GM21825 (cell line): ENCODE measurements at regions not wholly inside any gene's neighbourhood (a gene's known extent, or its start where the extent isn't known, plus 50 kb on each side); places are given as distances from the start of the nearest gene placed in this dataset.
"Not testable (repeated sequence)": the region's sequence is repeated elsewhere in the genome, so short reads cannot be mapped to it uniquely, and the experiment has no call there.

ENCODE experiments used
- ATAC-seq: cut with Tn5 transposase; IDR thresholded peaks from one replicate; pipeline ENCODE4 v1.9.1; 2021; ENCODE audit warnings: mild to moderate bottlenecking, moderate library complexity; ENCODE audit not compliant: unreplicated experiment

DNA sequence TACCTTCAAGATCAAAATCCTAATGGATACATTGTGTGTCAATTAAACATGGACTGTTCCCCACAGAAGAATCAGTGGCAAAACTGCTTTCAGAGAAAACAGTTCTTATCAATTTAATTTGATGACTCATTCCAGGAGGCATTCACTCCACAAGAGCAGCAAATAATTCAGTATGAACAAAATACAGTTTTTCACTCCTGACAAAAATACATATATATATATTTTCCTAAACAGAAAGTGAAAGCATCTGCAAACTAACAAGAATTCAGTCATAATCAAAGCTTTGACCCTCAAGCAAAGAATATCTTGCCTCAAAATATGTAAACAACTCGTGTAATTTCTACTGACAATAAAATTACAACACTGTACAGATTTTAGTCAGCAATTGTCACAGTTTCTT is 685.1 kb upstream of the SLC8A1 start:
- no peak for ATAC-seq

DNA sequence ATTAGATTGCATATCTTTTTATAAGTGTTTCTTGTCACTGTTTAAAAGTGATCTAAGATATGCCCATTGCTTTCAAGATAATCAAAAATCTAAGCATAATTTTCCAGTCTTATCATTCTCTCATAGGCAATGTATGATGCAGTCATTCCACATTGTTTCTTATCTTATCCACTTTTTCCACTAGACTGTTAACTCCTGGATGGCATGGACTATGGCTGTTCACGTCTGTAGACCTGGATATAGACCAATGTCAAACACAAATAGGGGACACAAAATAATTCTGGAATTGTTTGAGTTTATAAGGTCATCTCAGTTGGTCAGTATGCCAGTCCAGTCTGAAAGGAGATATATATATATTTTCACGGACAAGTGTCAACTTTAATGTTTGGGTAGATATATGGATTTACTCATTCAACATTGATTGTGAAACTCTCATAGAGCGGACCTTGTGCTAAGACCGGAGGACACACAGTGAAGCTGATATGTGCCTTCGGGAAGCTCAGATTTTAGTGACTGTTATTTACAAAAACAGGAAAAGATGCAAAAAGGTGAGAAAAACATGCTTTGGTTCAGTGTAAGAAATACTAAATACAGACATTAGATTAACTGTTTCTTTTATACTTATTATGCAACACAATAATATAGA is 689.4 kb upstream of the SLC8A1 start:
- no peak for ATAC-seq

DNA sequence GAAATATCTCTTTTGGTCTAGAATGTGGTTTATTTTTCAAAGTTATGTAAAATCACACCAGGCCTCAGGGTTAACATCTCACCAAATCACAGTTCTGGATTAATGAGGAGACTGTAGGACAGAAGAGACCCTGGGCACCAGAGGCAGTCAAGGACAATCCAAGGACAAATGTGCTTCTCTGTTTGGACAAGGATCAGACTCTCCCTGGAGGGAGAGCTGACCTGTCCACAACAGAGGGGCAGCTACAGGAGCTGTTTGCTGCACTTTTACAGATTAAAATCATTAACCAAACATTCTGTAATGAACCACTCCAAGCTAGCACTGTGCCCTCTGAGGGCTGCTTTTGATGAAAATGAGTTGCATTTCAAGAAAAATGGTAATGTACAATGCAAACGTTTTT is 690.6 kb upstream of the SLC8A1 start:
- ATAC-seq = no peak

DNA sequence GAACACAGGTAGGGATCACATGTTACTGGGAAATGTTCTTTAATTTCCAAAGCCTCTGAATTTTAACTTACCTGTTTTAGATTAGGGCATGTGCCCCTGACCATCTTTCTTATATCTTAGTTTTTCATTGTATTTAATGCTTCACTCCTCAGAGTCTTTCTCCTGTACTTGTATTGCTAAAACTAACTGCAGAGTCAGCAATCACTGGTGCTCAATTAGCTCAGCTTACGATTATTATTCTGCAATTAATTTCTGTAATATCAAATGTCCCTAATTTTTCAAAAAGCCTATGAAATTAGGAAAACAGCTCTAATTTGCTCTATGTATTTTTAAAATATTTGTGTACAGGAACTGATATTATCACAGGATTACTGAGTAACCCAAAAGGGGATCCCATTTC is 693.2 kb upstream of the SLC8A1 start:
- no peak for ATAC-seq

DNA sequence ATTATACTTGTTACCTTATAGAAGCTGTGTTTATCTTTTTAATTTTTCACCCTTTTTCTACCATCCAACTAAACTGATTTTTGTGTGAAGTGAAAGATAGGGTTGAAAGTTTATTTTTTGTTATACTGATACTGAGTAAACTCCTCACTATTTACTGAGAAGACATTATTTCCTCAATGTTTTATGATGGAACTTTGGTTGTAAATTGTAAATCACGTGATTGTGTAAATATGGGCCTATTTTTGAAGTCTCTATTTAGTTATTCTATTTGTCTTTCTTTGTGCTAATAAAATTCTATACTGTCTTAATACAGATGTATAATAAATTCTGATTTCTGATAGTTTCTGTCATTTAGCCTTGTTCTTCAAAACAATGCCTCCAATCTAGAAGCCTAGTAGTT is 697.2 kb upstream of the SLC8A1 start:
- ATAC-seq = no peak

DNA sequence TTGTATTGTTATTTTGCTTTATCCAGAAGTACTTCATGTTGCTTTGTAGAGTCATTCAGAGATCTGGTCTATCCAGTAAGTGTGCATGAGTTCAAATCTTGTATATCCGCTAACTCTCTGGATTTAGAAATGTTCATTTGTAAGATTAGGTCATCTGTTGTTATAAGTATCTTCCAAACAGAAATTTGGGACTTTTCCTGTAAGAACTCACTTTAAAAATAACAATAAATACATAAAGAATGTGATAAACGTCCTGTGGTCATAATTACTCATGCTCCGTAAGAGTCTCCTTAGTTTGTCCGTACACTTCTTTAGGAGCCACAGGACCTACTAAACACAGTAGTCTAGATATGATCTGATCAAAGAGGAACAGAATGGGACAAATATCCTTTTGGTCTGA is 699.9 kb upstream of the SLC8A1 start:
- no peak for ATAC-seq

DNA sequence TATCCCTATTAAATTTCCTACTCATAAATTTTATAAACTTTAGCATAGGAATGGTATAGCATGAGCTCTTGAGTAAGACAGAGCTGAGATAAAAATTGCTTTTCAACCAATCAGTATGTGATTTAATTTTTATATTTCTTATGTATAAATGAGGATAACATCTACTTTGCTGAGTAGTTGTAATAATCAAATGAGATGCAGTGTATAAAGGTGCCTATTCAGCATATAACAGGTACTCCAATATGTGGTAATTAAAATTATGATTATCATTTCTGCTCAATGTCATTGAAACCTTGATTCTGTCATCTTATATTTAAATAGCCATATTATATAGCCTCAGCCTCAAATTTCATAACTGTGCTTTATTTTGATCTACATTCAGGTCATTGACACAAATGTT is 700.4 kb upstream of the SLC8A1 start:
- ATAC-seq = no peak

DNA sequence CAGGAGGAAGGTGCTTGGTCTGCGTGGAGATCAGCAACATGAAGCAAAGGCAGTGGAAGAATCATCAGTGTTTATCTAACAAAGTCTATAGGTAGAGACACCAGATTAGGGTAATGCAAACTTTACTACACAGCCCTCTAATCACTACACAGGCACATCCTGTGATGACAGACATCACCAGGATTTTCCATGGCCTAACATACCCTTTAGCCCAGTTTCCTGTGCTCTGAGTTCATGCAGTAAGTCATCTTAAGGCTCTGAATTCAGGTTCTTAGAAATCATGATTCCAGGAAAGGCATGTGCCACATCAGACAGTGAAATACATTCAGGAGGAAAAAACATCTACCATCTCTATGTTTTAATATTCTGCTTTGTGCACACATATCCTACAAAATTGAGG is 708.5 kb upstream of the SLC8A1 start:
- no peak for ATAC-seq

DNA sequence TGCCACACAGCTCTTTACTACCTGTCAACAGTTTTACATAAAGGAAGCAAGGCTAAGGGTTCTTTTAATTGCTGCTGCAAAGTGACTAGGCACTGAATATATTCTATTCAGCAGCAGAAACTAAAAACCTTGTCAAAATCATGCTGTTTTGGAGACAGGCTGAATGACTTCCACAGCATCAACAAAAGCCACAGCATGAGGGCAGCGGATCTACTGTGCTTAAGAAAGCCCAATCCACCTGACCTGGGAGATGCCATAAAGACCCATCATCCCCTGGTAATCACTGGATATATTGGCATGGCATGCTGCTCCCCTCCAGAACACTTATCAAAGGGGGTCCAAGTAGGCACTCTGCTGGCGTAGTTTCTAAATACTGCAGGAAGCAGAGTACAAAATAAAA is 715.1 kb upstream of the SLC8A1 start:
- no peak for ATAC-seq

DNA sequence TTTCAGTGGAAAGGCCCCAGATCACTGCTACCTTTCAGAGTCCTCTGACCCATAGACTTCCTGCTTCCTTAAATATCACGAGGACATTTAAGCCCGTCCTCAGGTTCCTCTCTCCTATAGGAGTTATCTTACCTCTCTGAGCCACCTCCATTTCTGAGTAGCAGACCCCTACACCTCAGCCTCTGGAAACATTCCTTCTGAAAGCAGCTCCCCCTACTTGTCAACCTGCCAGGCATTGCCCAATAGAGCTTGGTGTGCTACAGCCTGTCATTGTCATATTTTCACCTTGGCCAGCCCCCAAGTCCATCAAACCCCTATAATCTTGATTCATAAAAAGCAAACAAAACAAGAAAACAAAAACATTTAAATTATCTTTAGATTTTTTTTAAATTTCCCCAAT is 717.9 kb upstream of the SLC8A1 start:
- ATAC-seq = no peak

DNA sequence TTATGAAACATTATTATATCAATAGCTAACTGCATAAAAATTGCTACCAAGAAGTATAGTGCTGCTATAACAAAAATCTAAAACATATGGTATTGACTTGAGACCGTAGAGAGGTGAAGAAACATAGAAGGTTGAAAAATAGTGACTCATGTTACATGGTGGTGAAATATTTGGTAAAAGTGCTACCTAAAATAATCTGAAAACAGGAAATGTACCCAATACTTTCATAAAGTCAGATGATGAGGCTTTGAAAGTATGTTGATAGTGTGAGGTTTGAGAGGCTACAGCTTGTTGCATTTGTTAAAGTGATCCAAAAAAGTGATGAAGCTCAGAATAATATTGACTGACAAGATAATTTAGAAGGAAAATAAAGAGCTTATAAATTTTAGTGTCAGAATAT is 718.7 kb upstream of the SLC8A1 start:
- no peak for ATAC-seq

DNA sequence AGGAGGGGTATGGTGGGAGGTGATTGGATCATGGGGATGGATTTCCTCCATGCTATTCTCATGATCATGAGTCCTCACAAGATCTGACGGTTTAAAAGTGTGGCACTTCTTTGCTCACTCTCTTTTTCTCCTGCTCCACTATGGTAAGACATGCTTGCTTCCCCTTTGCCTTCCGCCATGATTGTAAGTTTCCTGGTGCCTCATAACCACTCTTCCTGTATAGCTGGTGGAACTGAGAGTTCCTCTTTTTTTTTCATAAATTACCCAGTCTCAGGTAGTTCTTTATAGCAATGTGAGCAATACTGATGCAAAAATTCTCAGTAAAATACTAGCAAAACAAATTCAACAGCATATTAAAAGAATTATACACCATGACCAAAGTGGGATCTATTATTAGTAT is 728.5 kb upstream of the SLC8A1 start:
- no peak for ATAC-seq

DNA sequence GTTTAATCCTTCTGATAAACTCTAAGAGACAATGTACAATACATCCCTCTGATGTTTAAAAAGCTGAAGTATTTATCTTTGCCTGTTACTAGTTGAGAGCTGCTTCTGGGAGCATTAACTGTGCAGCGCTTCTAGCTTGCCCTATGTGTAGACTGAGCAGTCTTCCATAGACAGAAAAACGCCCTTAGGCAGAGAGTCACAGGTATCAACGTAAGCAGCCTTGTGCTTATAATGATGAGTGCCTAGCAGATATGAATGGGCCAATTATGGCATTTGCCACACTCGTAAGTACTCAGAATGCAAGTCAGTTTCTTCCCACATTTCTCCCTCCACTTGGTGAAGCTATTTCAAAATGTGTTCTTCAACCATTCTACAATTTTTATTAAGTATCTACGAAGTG is 731.1 kb upstream of the SLC8A1 start:
- no peak for ATAC-seq

DNA sequence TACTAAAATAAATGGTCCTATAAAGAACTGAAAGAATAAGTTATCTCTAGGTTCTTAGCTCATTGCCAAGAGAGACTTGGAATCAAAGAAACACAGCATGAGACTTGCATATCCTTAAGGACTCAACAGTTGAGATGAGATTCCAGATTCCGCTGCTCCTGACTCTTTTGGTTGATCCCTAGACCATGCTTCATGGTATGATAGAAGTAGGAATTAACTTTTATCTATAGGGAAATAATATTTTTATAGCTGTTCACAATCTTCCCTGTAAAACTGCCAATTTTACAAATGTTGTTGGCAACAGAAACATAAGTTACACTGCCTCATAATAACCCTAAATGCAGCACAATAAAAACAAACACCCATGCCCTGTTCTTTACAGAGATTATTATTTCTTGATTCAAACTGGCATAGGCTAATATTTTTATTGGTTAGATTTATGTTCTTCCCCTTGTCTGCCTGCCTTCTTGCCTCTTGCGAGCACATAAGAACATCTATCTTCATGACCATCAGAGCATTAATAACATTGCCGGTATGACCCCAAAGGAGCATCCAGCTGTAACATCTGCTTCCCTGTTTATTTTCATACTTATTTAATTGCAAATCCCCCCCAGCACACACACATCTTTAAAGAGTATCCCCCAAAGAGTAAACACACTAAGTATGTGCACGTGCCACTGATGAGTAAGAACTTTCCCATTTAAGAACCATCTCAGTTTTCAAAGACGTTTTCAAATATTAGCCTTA is 735.7 kb upstream of the SLC8A1 start:
- no peak for ATAC-seq

DNA sequence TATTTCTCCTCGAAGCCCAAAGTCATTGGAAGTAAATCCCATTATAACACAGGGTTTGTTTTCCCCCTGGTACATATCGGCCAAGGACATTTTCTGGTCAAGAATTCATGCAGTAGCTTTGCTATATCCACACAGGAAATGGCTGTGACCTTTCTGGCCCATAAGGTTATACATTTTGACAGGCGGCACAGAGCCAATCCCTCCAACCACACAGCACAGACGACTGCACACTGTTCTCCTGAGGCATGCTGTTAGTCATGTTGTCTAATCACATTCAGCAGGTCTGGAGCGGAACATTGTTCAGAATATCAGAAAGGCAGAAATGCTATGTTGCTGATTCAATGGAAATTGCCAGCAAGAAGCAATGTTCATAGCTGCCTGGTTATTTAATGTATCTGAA is 742.3 kb upstream of the SLC8A1 start:
- ATAC-seq = no peak

DNA sequence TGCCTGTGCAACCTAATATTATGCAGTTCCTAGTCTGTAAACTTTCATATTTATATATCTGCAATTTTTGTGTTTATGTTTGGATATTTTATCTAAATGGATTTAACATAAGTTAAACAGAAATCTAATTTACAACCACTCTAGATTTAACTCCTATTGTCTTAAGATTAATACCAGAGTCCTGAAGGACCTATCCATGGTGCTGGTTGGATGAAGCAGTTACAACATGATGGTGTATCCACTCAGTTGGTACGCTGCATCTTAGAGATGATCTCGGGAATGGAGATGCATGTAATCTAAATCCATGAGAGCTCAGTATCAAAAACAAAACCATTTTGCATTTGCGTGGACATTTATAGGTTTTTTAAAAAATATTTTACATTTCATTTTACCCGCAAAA is 745.9 kb upstream of the SLC8A1 start:
- ATAC-seq = no peak

DNA sequence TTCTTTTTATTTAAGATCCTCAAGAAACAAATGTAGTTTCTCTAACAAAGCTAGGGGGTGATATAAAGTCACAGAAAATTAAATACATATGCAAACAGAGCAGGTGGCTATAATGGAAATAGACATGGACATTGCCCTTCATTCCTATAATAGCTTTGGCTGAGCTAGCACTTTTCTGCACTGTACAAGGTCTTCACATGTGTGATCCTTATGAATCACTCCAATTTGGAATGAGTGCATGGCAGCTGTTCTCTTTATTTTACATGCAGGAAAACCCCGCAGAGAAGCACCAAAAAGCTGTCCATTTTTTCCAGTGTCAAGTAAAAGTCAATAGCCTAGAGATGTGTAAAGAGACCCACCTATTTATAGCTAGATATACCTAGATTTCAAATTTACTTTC is 747.4 kb upstream of the SLC8A1 start:
- ATAC-seq = no peak

DNA sequence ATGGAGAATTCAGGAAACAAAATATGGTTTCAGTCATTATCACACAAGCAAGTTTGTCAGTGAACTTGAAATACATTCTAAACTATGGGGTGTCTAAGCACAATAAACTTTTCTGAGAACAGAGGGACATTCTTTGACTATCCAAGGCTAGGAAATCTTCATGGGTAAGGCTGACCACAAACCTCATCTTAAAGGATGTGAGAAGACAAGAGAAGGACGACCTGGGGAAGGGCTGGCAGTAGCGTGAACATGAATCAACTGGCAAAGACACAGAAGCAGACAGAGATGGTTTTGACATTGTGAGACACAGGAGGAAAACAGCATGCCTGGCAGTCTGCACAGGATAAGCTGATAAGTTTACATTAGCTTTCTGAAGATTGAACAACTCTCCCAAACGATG is 752.4 kb upstream of the SLC8A1 start:
- ATAC-seq = no peak

DNA sequence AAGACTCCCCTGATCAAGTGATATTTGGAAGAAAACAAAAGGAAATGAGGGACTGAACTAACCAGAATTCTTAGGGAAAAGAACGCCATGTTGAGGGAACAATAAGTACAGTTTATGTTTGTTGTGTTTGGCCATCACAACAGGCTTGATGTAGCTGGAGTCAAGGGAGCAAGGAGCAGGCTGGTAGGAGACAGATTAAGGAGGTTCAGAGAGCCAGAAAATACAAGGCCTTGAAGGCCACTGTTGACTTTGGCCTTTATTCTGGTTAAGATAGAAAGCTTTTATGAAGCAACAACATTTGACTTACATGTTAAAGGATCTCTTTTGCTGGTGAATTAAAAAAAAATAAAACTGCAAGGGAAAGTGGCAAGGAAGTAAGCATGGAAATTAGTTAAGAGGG is 754.1 kb upstream of the SLC8A1 start:
- no peak for ATAC-seq

DNA sequence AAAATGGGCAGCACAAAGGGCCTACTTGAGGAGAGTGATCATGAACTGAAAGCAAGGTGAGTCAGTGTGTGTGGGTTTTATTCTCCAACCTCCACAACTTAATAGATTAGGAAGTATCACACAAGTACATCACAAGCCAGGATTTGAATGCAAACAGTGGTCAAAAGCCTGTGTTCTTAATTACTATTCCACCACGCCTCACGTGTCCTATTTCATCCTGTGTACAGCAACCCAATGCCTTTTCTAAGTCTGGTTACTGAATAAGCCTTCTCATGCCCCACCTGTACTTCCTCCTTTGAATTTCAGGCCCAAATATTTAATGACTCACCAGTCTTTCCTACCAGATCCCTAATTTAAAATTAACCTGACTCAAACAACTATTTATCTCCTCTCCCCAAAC is 755.7 kb upstream of the SLC8A1 start:
- no peak for ATAC-seq

DNA sequence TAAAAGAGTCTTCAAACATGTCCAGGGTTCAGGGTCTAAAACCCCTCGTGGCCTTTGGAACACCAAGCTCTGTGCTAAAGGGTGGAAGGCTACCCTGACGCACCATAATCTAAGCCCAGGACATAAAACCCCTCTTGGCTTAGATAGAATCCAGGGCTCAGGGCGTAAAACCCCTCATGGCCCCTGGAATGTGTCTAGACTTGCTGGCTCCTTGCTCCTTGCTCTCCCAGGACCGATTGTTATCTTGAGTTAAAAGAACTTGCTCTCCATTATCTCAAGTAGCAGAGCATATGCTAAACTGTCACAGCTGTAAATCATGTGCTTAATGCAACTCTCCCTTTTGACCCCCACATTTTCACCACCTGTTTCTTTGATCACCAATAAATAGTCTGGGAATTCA is 758.1 kb upstream of the SLC8A1 start:
- not testable (repeated sequence) for ATAC-seq

DNA sequence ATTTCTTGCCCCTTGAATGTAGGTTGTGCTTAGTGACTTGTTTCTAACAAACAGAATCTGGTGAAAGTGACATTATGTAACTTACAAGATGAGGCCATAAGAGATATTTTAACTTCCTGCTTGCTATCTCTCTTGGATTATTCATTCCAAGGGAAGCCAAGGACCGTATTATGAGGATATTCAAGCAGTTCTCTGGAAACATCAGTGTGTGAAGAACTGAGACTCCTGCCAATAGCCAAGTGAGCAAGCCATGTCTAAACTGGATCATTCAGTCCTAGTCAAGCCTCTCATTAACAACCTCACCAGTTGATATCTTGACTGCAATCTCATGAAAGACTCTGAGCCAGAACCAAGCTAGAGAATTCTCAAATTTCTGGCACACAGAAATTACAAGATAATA is 765.1 kb upstream of the SLC8A1 start:
- ATAC-seq = no peak

DNA sequence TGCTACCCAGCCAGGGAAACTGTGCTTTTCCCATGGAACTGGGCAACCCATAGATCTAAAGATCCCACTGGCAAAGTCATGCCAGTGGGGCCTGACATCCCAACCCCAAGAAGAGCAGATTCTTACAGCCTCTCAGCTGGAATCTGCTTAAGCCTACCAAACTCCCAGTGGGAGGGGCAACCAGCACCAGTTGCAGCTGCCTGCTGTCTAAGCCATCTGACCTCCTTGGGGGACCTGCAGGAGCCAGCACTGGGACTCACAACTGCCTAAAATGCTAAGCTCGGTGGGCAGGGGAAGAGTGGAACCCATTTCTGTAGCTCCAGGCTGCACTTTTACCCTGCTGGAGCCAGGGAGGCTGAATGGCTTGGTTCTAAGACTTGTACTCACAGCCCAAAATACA is 770.7 kb upstream of the SLC8A1 start:
- no peak for ATAC-seq
